Vagina (tissue), 2 donors: ENCODE measurements at regions not wholly inside any gene's neighbourhood (a gene's known extent, or its start where the extent isn't known, plus 50 kb on each side); places are given as distances from the start of the nearest gene placed in this dataset.
"Not testable (repeated sequence)": the region's sequence is repeated elsewhere in the genome, so short reads cannot be mapped to it uniquely, and the experiment has no call there.

Experiments
- DNase-seq, 2 donors: peaks; one replicate each; pipeline ENCODE4 v3.0.0-alpha.2; 2017; ENCODE audit errors: extremely low spot score in 2 of 2
- H3K27ac ChIP-seq: fragments of 200-600 bp; sonication (generic); one replicate; pipeline ENCODE4 v1.5.1; 2019
- H3K27me3 ChIP-seq: fragments of 200-600 bp; sonication (generic); one replicate; pipeline ENCODE4 v1.5.1; 2019
- H3K36me3 ChIP-seq, 2 donors: fragments of 200-600 bp; sonication (generic); one replicate each; pipeline ENCODE4 v1.5.1; 2017 to 2019
- H3K4me1 ChIP-seq: fragments of 200-600 bp; sonication (generic); one replicate; pipeline ENCODE4 v1.5.1; 2019
- H3K4me3 ChIP-seq, 2 donors: fragments of 200-600 bp; sonication (generic); 1 replicate in 1 of 2; 2 replicates in 1 of 2; pipeline ENCODE4 v1.5.1; 2016 to 2019
- H3K9me3 ChIP-seq: fragments of 200-600 bp; sonication (generic); one replicate; pipeline ENCODE4 v1.5.1; 2019
- CTCF ChIP-seq, 3 experiments: fragments of 450-650 bp in 2 of 3; fragments of 200-600 bp in 1 of 3; sonication (generic) in 1 of 3; IDR thresholded peaks; one replicate each; pipeline ENCODE4 v1.5.1; 2017 to 2019; ENCODE audit warnings: antibody characterized with exemption in 3 of 3, mild to moderate bottlenecking in 2 of 3, moderate library complexity in 2 of 3
- POLR2A ChIP-seq, 2 donors: fragments of 450-650 bp; IDR thresholded peaks; one replicate each; pipeline ENCODE4 v1.6.1; 2017; ENCODE audit warnings: antibody characterized with exemption in 2 of 2, mild to moderate bottlenecking in 2 of 2, moderate library complexity in 2 of 2
- POLR2AphosphoS5 ChIP-seq, 2 donors: sonication (generic); formaldehyde crosslinking; IDR thresholded peaks; one replicate each; pipeline ENCODE4 v1.9.0; 2017; ENCODE audit warnings: antibody characterized with exemption in 2 of 2, mild to moderate bottlenecking in 2 of 2, low read depth in 1 of 2; ENCODE audit not compliant: insufficient read depth in 1 of 2
- intact Hi-C: fragments of 100-400 bp; cut with DNase I; formaldehyde crosslinking; loops from one replicate; pipeline ENCODE4 v1.15.1; 2023

- intact Hi-C loops, result loop anchor here (10.0 kb wide), 1 partner anchor 801 kb away; no protein-coding TSS in a partner anchor
- Histone ChIP-seq H3K9me3 (no peaks in the 10 kb centered on the region), H3K4me3 (peak overlapping the region; percentile 47 to 56), H3K36me3 (no peaks in the 10 kb centered on the region), H3K27ac (peak overlapping the region; percentile 80), H3K4me1 (no peaks in the 10 kb centered on the region), H3K27me3 (no peaks in the 10 kb centered on the region)
- no peak for DNase-seq
- TF ChIP-seq POLR2AphosphoS5 (IDR thresholded peaks at IDR 0.05; ENCODE audit: insufficient read depth in 1 of 2, low read depth in 1 of 2) (peak in 1 of 2 donors; percentile 55), CTCF (IDR thresholded peaks at IDR 0.05) (no peak)
Observed at GRCh38 chr15:77944002-77944867, 133.3 kb downstream of the TBC1D2B start.

- Histone ChIP-seq H3K27ac (no peak overlapping the region), H3K9me3 (no peaks in the 10 kb centered on the region), H3K4me1 (no peaks in the 10 kb centered on the region), H3K27me3 (no peaks in the 10 kb centered on the region), H3K36me3 (no peaks in the 10 kb centered on the region), H3K4me3 (no peak overlapping the region)
- intact Hi-C loops, result loop anchor here (10.0 kb wide), 1 partner anchor 802 kb away; no protein-coding TSS in a partner anchor
- no peak for DNase-seq
- TF ChIP-seq CTCF (IDR thresholded peaks at IDR 0.05), result no peak
- TF ChIP-seq POLR2A (IDR thresholded peaks at IDR 0.05), result no peak
- no peak for TF ChIP-seq POLR2AphosphoS5 (IDR thresholded peaks at IDR 0.05; ENCODE audit: insufficient read depth in 1 of 2, low read depth in 1 of 2)
Observed at GRCh38 chr15:77942611-77943211, 134.8 kb downstream of the TBC1D2B start.

GRCh38 chr15:77941090-77941827 lies 136.3 kb downstream of the TBC1D2B start:
- H3K9me3 ChIP-seq, DNase-seq, H3K27me3 ChIP-seq, H3K4me3 ChIP-seq, H3K27ac ChIP-seq, H3K36me3 ChIP-seq, H3K4me1 ChIP-seq: not testable (repeated sequence)
- intact Hi-C loops, result loop anchor here (10.0 kb wide), 1 partner anchor 804 kb away; no protein-coding TSS in a partner anchor

GRCh38 chr15:77940381-77940947 lies 137.0 kb downstream of the TBC1D2B start:
- H3K9me3 ChIP-seq, result no peaks in the 10 kb centered on the region
- DNase-seq, result no peak
- no peak overlapping the region for H3K27ac ChIP-seq
- no peaks in the 10 kb centered on the region for H3K27me3 ChIP-seq
- H3K4me3 ChIP-seq, result no peak overlapping the region
- intact Hi-C loops, result loop anchor here (10.0 kb wide), 1 partner anchor 804 kb away; no protein-coding TSS in a partner anchor
- H3K4me1 ChIP-seq, result no peaks in the 10 kb centered on the region
- H3K36me3 ChIP-seq, result no peaks in the 10 kb centered on the region
- no peak for TF ChIP-seq POLR2A (IDR thresholded peaks at IDR 0.05)
- no peak for TF ChIP-seq CTCF (IDR thresholded peaks at IDR 0.05)
- TF ChIP-seq POLR2AphosphoS5 (IDR thresholded peaks at IDR 0.05; ENCODE audit: insufficient read depth in 1 of 2, low read depth in 1 of 2), result no peak

GRCh38 chr15:77939851-77940250 lies 137.7 kb downstream of the TBC1D2B start:
- Histone ChIP-seq H3K4me3 (no peak overlapping the region), H3K27ac (no peak overlapping the region), H3K27me3 (no peaks in the 10 kb centered on the region), H3K4me1 (no peaks in the 10 kb centered on the region), H3K9me3 (no peaks in the 10 kb centered on the region), H3K36me3 (no peaks in the 10 kb centered on the region)
- intact Hi-C loops, result loop anchor here (10.0 kb wide), 1 partner anchor 805 kb away; no protein-coding TSS in a partner anchor
- no peak for TF ChIP-seq POLR2AphosphoS5 (IDR thresholded peaks at IDR 0.05; ENCODE audit: insufficient read depth in 1 of 2, low read depth in 1 of 2)
- no peak for TF ChIP-seq POLR2A (IDR thresholded peaks at IDR 0.05)
- no peak for TF ChIP-seq CTCF (IDR thresholded peaks at IDR 0.05)
- DNase-seq, result no peak

- H3K27me3 ChIP-seq, H3K36me3 ChIP-seq, H3K9me3 ChIP-seq, H3K27ac ChIP-seq, H3K4me3 ChIP-seq, intact Hi-C loops, DNase-seq, H3K4me1 ChIP-seq: not testable (repeated sequence)
Observed at GRCh38 chr15:77939026-77939425, 138.5 kb downstream of the TBC1D2B start.

GRCh38 chr15:77938546-77938945 lies 139.0 kb downstream of the TBC1D2B start:
- H3K36me3 ChIP-seq, intact Hi-C loops, H3K9me3 ChIP-seq, H3K27ac ChIP-seq, H3K4me3 ChIP-seq, H3K4me1 ChIP-seq, DNase-seq, H3K27me3 ChIP-seq: not testable (repeated sequence)

- H3K4me3 ChIP-seq, intact Hi-C loops: not testable (repeated sequence)
Observed at GRCh38 chr15:77936567-77936966, 140.9 kb downstream of the TBC1D2B start.

More at GRCh38 chr15:77936567-77936966, 140.9 kb downstream of the TBC1D2B start:
- DNase-seq, H3K27ac ChIP-seq, H3K4me1 ChIP-seq, H3K27me3 ChIP-seq, H3K36me3 ChIP-seq, H3K9me3 ChIP-seq: not testable (repeated sequence)
